Islet of Langerhans (tissue), 1 donor: ENCODE measurements at regions not wholly inside any gene's neighbourhood (a gene's known extent, or its start where the extent isn't known, plus 50 kb on each side); places are given as distances from the start of the nearest gene placed in this dataset.

Experiments used
- FAIRE-seq: peaks from one replicate; lab custom pipeline; 2011; peaks lifted over from hg19 to GRCh38; lab: Jason Lieb, UNC

DNA sequence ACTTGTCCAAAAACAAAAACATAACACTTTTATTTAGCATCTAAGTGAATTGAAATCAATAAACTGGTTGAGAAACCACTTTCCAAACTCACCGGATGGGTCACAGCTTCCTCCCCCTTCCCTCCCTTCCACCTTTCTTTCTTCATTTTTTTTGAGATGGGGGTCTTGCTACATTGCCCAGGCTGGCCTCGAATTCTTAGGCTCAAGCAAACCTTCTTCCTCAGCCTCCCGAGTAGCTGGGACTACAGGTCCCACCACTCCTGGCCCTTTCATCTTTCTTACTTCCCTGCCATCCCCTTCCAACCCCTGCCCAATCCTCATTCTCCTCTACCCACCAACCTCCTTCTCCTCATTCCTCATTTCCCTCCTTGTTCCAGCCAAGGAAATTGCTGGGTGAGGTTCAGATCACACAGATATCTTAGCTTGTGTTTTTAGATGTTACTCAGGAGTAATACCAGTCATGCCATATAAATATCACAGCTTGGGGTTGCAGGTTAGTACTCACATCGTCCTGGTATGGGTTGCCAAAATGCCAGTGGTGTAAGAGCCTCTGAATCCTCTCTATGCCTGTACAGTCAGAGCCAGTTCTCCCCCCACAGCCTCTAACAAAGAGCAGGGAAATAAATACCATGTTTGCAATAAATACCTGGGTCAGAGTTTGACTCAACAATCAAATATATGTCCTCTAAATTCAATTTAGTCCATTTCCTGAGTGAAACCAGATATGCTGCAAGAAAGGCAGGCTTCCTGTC lies 132.7 kb upstream of the NDUFV2 start:
- no peak for FAIRE-seq

DNA sequence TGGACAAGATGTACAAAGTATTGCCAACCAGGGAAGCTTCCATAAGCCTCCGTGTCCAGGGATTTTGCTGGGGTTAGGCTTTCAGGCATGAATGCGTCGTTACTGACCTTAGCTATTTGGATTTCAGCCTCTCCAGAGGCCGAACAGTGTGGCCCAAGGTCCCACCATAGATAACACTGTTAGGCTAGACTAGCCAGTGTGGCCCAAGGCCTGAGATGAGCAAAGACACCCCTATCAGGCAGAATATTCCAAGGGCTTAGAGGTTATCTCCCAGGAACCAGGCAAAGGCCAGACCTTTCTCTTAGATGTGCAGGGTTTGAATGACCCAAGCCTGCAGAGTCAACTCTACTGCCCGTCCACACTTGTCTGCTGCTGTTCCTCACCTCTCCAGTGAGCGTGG lies 131.7 kb upstream of the NDUFV2 start:
- FAIRE-seq, result no peak

- no peak for FAIRE-seq
Observed at GRCh38 chr18:8972116-8972515, 130.4 kb upstream of the NDUFV2 start.

- FAIRE-seq, result no peak
Observed at GRCh38 chr18:8974279-8974678, 128.2 kb upstream of the NDUFV2 start.

GRCh38 chr18:8974696-8975095 lies 127.8 kb upstream of the NDUFV2 start:
- no peak for FAIRE-seq

GRCh38 chr18:8975624-8976023 lies 126.9 kb upstream of the NDUFV2 start:
- no peak for FAIRE-seq

- no peak for FAIRE-seq
Observed at GRCh38 chr18:8976606-8977005, 125.9 kb upstream of the NDUFV2 start.

- FAIRE-seq, result no peak
Observed at GRCh38 chr18:8977166-8977565, 125.3 kb upstream of the NDUFV2 start.

- FAIRE-seq, result no peak
Observed at GRCh38 chr18:8977701-8978100, 124.8 kb upstream of the NDUFV2 start.

- no peak for FAIRE-seq
Observed at GRCh38 chr18:8978394-8978793, 124.1 kb upstream of the NDUFV2 start.

DNA sequence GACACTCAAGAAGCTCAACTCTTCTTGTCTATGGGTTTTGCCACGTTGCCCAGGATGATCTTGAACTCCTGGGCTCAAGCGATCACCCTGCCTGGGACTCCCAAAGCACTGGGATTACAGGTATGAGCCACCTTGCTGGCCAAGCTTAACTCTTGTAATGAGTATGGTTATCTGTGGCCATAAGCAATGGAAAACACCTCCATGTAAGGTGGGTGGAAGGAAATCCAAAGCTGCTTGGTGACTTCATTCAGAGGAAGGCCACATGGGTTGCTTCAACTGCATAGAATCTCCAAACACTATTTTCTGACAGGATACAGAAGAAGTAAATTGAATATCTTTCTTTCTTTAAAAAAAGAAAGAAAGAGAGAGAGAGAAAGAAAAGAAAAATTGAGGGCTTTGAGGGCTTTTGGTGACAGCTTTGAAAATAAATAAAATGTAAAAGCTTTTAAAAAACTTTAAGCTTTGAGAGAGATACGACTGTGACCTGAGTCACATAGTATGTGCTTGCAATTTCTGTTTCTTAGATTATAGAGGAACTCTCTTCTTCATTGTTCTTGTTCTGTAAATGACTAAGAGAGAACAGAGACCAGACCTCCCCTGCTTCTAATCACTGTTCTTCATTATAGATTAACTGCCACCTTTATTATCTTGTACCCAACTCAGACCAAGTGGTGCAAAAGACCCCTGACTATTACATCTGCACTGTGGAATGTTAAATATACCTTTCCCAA lies 123.1 kb upstream of the NDUFV2 start:
- FAIRE-seq, result no peak

DNA sequence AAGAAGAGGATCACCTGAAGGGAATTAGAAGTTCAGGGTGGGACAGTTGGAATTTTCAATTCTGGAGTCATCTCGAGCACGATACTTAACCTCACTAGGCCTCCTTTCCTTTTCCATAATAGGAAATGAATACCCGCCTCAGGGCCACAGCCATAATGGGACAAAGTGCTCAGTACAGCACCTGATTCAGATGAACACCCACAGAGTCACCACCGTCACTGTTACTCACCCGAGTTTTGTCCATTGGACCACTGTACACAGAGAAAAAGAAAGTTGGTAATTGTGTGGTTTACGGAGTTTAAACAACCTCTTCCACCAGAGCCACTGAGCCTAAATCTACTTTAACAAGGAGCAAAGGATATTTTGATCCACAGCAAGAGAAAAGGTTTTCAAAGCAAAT lies 122.0 kb upstream of the NDUFV2 start:
- no peak for FAIRE-seq

DNA sequence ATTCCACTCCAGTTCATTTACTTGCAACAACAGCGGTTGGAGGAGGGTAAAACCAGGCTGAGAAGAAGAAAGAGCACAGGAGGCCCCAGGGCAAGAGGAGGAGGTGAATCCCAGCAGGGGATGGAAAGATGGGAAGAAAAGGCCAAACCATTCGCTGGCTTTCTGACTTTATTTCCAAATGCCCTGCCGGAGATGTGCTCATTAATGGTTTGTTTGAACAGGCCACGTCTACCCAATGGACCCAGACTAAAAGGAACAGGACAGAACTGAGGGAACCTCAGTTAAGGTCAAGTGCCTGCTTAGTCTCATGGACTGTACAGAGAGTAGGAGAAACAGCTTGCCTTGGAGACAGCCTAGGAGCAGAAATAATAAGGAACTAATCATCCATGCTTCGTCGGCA lies 121.6 kb upstream of the NDUFV2 start:
- peak; percentile 70 for FAIRE-seq

DNA sequence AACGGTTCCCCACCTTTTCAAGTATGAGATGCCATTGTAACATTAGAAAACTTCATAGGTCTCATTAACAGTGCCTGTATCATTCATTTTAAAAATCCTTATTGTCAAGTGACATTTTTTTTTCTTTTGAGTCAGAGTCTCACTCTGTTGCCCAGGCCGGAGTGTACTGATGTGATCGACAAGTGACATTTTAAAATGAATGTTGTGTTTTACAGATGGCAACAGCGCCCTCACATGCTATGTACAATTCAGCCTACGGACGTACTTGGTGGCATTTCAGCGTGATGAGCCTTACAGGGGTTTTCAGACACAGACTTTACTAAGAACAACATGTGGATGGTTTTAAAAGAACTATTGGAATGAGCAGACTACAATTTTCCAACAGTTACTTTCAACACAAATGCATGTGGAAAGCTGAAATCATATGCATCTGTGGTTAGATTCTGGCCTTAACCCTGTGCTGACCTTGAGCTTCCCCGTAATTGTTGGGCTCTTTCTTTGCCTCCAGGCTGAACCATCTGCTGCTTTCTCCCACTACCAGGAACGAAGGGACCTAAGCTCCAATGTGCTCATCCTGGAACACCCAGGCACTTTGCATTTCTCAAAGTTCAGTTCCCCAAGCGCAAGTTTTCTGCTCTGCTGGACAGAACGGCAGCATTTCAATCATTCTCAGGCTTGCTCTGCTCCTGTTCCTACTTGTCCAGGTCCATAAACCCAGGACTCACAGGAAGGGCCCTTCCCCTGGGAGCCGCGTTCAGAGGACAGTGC lies 119.9 kb upstream of the NDUFV2 start:
- no peak for FAIRE-seq

- FAIRE-seq, result no peak
Observed at GRCh38 chr18:8983195-8983594, 119.3 kb upstream of the NDUFV2 start.

DNA sequence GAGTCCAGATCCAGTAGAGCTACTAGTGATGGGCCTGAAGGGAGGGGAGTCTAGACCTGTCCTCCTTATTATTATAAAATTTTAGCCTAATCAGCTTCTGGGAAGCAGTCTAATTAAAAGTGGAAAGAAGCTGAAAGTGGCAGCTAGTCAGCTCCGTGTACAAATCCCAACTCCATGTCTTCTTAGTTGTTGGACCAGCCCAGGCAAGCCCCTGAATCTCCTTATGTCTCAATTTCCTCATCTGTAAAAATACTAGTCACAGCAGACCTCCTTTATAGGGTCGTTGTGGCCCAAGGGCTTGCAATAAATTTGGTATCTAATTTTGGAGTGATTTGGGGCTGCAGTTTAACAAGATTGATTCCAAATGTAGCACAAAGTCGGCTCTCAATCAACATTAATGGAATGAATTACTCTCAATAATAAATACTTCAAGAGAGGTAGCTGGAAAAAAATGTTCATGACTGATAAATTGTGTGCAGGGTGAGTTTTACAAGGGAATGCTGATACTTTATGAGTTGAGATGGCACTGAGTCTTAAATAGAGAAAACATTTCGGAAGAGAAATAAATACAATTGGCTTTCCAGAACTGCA lies 118.3 kb upstream of the NDUFV2 start:
- FAIRE-seq, result no peak

DNA sequence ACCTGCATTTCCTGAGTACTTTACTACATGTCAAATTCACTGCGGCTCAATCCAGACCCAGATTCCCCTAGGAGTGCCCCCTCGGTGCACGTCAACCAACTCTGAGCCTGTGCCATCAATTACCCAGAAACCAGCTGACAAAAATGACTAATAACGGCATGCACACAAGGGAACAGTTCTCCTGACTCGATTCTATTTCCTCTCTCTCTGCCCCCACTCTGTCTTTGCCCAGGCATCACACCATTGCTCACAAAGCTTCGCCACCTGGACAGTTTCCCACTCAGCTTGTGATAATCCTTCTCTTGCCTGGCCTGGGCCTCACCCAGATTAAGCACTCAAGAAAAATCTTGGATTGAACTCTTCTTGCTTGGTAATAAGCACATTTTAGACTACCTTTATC lies 115.3 kb upstream of the NDUFV2 start:
- FAIRE-seq, result no peak

- no peak for FAIRE-seq
Observed at GRCh38 chr18:8988260-8988871, 114.1 kb upstream of the NDUFV2 start.

GRCh38 chr18:8989017-8989416 lies 113.5 kb upstream of the NDUFV2 start:
- no peak for FAIRE-seq

GRCh38 chr18:8989855-8990254 lies 112.6 kb upstream of the NDUFV2 start:
- no peak for FAIRE-seq

GRCh38 chr18:8990276-8991031 lies 112.0 kb upstream of the NDUFV2 start:
- no peak for FAIRE-seq

DNA sequence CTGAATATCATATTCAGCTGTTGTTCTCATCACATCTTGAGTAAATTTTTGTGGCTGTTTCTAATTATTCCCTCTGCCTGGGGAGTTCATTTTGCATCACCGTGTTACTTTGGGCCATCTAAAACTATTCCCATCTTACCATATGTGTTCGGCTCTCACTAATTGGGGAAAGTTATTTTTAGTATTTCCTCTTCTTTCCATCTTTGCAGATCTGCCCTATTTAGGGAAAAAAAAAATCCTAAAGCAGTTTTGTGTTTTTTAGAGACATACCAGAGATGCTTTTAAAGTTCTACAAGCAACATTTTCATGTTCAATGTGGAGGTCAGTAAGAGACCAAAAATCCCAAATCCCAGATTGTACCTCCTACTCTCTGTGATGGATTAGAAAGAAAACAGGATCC lies 111.3 kb upstream of the NDUFV2 start:
- no peak for FAIRE-seq
